Astrocyte of the cerebellum (primary cell): ENCODE measurements at regions not wholly inside any gene's neighbourhood (a gene's known extent, or its start where the extent isn't known, plus 50 kb on each side); places are given as distances from the start of the nearest gene placed in this dataset.

Experiments used
- DNase-seq: peaks from one replicate; pipeline ENCODE4 v3.0.0-alpha.2; 2011; ENCODE audit warnings: low read depth
- H3K4me3 ChIP-seq: 2 replicates; pipeline ENCODE4 v1.5.1; 2011; ENCODE audit warnings: mild to moderate bottlenecking, low read depth, low read length, moderate library complexity
- in situ Hi-C: cut with HindIII; loops from 2 replicates; pipeline ENCODE4 v1.10.0; 2017; ENCODE audit warnings: low sequenced_read_pairs
- TF ChIP-seq, protein P1 (sequence below): IDR thresholded peaks from 2 replicates; pipeline ENCODE4 v1.5.1; 2012; ENCODE audit warnings: low read length, low read depth, moderate library complexity, mild to moderate bottlenecking; ENCODE audit errors: missing control alignments

DNA sequence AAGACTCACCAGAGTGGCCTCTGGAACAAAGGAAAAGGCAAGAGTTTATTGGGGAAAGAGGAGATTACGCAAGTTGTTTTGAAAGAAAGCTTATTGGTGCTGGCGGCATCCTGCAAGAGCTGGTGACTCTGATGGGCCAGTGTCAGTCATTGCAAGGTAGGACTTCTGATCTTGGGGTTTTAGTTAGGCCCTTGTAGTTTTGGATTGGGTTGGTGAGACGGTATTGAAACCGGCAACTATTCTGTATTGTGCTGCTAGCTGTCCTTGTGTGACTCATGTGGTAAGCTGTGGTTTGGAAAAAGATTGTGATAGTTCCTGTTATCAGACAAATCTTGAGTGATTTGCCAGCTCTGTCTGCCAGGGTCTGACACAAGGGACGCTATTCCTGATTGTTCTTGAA lies 159.1 kb upstream of the PIEZO2 start:
- in situ Hi-C loops = loop anchor here (25.0 kb wide), 1 partner anchor 204 kb away; no protein-coding TSS in a partner anchor
- H3K4me3 ChIP-seq = no peak overlapping the region
- no peak for DNase-seq
- TF ChIP-seq, protein P1, sequence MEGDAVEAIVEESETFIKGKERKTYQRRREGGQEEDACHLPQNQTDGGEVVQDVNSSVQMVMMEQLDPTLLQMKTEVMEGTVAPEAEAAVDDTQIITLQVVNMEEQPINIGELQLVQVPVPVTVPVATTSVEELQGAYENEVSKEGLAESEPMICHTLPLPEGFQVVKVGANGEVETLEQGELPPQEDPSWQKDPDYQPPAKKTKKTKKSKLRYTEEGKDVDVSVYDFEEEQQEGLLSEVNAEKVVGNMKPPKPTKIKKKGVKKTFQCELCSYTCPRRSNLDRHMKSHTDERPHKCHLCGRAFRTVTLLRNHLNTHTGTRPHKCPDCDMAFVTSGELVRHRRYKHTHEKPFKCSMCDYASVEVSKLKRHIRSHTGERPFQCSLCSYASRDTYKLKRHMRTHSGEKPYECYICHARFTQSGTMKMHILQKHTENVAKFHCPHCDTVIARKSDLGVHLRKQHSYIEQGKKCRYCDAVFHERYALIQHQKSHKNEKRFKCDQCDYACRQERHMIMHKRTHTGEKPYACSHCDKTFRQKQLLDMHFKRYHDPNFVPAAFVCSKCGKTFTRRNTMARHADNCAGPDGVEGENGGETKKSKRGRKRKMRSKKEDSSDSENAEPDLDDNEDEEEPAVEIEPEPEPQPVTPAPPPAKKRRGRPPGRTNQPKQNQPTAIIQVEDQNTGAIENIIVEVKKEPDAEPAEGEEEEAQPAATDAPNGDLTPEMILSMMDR = no peak

DNA sequence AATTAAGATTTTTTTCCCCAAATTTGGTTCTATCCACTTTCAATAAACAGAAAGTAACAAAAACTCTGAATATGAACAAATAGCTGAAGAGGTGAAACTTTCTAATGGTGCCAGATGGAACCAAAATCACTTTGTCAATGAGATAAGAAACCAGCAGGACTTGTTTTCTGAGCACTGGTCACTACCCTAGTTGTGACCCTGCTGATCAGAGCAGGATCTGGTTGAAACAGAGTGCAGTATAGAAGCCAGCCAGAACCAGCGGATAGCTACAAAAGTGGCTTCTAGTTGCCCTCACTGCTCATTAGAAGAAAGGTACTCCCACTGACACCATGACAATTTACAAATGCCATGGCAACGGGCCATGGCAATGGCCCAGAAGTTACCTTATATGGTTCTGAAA lies 158.3 kb upstream of the PIEZO2 start:
- TF ChIP-seq, protein P1 = no peak
- no peak overlapping the region for H3K4me3 ChIP-seq
- no peak for DNase-seq
- in situ Hi-C loops = loop anchor here (25.0 kb wide), 1 partner anchor 205 kb away; no protein-coding TSS in a partner anchor

DNA sequence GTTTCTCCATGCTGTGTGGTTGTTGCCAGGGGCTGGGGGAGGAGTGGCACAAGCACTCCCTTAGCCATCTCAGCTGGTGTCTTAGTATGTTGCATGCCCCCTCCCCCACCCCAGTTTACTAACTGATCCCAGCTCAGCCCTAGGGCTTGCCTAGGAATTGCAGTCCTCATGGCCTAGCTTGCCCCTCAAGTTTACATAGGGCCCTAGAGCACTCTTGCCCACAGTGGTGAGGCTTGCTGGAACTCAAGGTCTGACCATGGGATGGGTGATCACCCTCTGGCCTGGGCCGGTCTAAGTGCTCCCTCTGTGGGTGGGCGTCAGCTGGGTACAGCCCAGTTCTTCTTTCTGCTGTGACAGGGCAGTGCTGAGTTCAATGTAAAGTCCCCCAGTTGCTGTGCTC lies 156.1 kb upstream of the PIEZO2 start:
- no peak for DNase-seq
- no peak overlapping the region for H3K4me3 ChIP-seq
- TF ChIP-seq, protein P1 = no peak
- in situ Hi-C loops = loop anchor here (25.0 kb wide), 1 partner anchor 207 kb away; no protein-coding TSS in a partner anchor

DNA sequence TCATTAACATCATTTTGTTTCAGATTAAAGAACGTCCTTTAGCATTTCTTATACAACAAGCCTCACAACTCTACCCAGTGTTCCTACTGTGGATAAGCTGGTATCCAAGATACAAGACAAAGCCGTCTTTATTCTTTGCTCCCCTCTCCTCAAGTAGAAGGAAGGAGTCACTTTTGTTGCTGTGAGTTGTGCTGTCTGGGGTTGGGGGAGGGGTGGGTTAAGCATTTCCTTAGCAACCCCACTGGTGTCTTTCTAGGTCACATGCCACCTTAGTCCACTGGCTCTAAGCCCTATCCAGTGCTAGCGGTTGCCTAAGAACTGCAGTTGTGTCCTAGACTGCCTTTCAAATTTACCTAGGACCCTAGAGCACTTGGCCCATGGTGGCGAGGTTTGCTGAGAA lies 155.6 kb upstream of the PIEZO2 start:
- DNase-seq = no peak
- in situ Hi-C loops = loop anchor here (25.0 kb wide), 1 partner anchor 207 kb away; no protein-coding TSS in a partner anchor
- TF ChIP-seq, protein P1 = no peak
- no peak overlapping the region for H3K4me3 ChIP-seq

DNA sequence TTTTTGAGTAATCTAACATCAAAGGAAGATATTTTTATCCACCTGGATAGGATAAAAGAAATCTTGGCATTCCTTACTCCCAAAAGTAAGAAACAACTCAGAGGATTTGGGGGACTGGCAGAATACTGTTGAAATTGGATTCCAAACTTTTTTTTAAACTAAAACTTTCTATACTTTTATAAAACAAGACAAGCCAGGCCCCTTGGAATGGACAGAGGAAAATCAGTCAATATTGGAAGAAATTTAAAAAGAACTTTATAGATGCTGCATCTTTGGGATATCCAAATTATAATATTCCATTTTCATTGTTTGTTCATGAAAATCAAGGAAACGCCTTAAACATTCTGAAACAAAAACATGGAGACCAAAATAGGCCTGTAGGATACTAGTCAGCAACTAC lies 147.6 kb upstream of the PIEZO2 start:
- DNase-seq = no peak
- no peak overlapping the region for H3K4me3 ChIP-seq
- in situ Hi-C loops = no loop called here
- TF ChIP-seq, protein P1 = no peak

DNA sequence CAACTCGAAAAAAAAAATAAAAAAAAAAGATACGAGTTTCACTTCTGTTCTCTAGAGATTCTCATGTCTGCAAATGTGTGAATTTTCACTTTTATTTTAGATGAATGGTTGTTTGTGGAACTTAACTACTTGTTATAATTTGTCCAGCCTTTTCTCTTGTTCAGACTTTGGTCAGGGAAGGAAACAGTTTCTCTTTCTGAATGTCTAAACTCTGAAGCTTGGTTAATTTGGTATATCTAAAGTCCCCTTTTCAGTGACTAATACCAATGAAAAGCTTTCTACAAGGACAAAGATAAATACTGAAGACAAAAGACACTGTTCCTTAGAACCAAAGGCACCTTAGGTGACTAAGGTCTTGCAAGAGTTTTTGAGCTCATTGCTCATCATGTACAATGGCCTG lies 144.4 kb upstream of the PIEZO2 start:
- TF ChIP-seq, protein P1 = no peak
- DNase-seq = no peak
- in situ Hi-C loops = no loop called here
- no peak overlapping the region for H3K4me3 ChIP-seq

DNA sequence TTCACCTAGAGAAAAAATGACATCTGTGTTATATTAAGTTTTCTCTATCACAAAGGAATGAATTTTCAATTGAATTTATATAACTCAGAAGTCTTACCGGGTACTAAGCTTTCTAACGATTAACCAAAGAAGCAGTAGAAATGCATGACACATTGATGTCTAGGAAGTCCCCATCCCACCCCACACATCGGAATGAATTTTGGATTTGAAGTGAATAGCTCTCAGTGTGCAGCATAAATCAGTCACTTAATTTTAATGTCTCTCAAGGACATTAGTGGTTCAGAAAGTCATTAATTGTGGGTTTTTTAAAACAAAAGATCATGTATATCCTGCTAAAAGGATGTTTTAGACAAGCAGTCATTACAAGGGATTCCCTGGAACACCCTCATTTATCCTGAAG lies 141.4 kb upstream of the PIEZO2 start:
- in situ Hi-C loops = no loop called here
- TF ChIP-seq, protein P1 = no peak
- DNase-seq = no peak
- H3K4me3 ChIP-seq = no peak overlapping the region
